Lower leg skin (tissue), 4 donors: ENCODE measurements at regions not wholly inside any gene's neighbourhood (a gene's known extent, or its start where the extent isn't known, plus 50 kb on each side); places are given as distances from the start of the nearest gene placed in this dataset.

Experiments used
- DNase-seq, 2 donors: peaks; one replicate each; pipeline ENCODE4 v3.0.0-alpha.2; 2019; ENCODE audit warnings: low spot score in 2 of 2
- H3K4me3 ChIP-seq: fragments of 200-600 bp; sonication (generic); 2 replicates; pipeline ENCODE4 v1.5.1; 2017; ENCODE audit warnings: mild to moderate bottlenecking, low read depth; ENCODE audit not compliant: poor library complexity, severe bottlenecking
- POLR2A ChIP-seq, 2 donors: fragments of 450-650 bp; IDR thresholded peaks; one replicate each; pipeline ENCODE4 v1.6.1; 2016 to 2017; ENCODE audit warnings: antibody characterized with exemption in 2 of 2, mild to moderate bottlenecking in 1 of 2, moderate library complexity in 1 of 2
- WGBS, 2 donors: methylation state at CpG; one replicate each; pipeline ENCODE4 v1.1.5; 2018; 5-methylcytosine and 5-hydroxymethylcytosine counted together
- intact Hi-C: fragments of 100-400 bp; cut with DNase I; formaldehyde crosslinking; loops from one replicate; pipeline ENCODE4 v1.15.0; 2023; ENCODE audit warnings: low total_unique reads
- TF ChIP-seq, protein P1 (sequence below), 3 donors: fragments of 450-650 bp; IDR thresholded peaks; one replicate each; pipeline ENCODE4 v1.5.1; 2016; ENCODE audit warnings: antibody characterized with exemption in 3 of 3, mild to moderate bottlenecking in 3 of 3, moderate library complexity in 2 of 3

DNA sequence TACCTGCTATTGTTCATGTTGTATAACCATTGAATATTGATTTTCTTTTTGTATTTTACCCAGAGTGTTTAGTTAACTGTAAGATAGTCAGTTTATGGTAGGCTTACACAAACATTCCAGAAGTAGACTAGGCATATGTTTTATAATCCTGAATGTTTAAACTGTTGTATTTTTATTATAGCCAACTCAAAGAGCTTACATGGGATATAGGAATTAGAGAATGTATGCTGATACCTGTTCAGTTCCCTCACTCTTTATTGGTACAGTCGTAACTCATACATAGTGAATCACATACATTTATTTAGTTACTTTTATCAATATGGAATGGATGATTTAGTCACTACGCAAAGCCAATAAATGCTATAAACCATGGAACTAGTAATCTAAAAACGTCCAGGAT is 657.9 kb downstream of the SLITRK5 start:
- WGBS, 2 donors: 79 to 81% methylated on average over 3 of the region's 3 CpGs
- no peak overlapping the region for H3K4me3 ChIP-seq
- intact Hi-C loops: no loop called here
- no peak for DNase-seq
- TF ChIP-seq, protein P1, sequence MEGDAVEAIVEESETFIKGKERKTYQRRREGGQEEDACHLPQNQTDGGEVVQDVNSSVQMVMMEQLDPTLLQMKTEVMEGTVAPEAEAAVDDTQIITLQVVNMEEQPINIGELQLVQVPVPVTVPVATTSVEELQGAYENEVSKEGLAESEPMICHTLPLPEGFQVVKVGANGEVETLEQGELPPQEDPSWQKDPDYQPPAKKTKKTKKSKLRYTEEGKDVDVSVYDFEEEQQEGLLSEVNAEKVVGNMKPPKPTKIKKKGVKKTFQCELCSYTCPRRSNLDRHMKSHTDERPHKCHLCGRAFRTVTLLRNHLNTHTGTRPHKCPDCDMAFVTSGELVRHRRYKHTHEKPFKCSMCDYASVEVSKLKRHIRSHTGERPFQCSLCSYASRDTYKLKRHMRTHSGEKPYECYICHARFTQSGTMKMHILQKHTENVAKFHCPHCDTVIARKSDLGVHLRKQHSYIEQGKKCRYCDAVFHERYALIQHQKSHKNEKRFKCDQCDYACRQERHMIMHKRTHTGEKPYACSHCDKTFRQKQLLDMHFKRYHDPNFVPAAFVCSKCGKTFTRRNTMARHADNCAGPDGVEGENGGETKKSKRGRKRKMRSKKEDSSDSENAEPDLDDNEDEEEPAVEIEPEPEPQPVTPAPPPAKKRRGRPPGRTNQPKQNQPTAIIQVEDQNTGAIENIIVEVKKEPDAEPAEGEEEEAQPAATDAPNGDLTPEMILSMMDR (IDR thresholded peaks at IDR 0.05): no peak
- no peak for TF ChIP-seq POLR2A (IDR thresholded peaks at IDR 0.05)

DNA sequence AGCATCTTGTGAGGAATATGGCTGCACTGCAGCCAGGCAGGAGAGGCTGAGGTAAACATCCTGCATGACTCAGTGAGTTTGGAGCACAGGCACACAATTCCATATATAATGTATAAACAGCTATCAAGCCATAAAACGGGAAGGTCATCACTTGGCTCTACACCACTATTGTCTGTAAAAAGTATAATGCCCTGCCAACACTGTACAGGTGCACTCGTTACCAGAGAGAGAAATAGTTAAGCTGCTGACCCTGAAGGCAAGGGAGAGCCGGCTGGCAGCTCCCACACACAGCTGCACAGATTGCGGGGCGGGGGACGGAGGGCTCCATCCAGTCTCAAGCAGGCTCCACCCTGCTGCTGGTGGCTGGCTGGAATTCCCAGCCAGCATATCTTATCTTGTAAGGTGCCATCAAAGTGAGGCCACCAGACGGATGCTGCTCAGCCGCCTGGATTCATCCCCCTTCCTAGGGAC is 668.1 kb downstream of the SLITRK5 start:
- TF ChIP-seq, protein P1 (IDR thresholded peaks at IDR 0.05): no peak
- no peak for TF ChIP-seq POLR2A (IDR thresholded peaks at IDR 0.05)
- H3K4me3 ChIP-seq: no peak overlapping the region
- intact Hi-C loops: no loop called here
- 72 to 75% methylated on average over 8 of the region's 8 CpGs for WGBS, 2 donors
- DNase-seq: no peak

DNA sequence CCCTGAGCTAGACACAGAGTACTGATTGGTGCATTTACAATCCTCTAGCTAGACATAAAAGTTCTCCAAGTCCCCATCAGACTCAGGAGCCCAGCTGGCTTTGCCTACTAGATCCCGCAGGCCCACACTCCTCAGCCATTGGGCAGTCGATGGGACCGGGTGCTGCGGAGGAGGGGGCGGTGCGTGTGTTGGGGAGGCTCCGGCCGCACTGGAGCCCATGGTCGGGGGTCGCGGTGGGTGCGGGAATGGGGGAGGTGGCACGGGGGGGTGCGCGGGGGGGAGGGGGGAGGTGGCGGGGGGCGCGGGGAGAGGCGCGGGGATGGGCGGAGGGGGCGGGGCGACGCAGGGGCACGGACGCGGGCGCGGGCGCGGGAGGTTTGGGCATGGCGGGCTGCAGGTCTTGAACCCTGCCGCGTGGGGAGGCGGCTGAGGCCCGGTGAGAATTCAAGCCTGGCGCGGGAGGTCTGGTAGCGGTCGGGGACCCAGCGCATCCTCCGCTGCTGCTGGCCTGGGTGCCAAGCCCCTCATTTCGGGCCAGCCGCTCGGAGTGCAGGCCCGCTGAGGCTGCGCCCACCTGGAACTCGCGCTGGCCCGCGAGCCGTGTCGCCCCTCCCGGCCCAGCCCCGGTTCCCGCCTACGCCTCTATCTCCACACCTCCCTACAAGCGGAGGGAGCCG is 674.1 kb downstream of the SLITRK5 start:
- intact Hi-C loops: no loop called here
- H3K4me3 ChIP-seq: no peak overlapping the region
- TF ChIP-seq POLR2A (IDR thresholded peaks at IDR 0.05): no peak
- TF ChIP-seq, protein P1 (IDR thresholded peaks at IDR 0.05): no peak
- 94 to 96% methylated on average over 42 to 52 of the region's 59 CpGs for WGBS, 2 donors
- DNase-seq: no peak

DNA sequence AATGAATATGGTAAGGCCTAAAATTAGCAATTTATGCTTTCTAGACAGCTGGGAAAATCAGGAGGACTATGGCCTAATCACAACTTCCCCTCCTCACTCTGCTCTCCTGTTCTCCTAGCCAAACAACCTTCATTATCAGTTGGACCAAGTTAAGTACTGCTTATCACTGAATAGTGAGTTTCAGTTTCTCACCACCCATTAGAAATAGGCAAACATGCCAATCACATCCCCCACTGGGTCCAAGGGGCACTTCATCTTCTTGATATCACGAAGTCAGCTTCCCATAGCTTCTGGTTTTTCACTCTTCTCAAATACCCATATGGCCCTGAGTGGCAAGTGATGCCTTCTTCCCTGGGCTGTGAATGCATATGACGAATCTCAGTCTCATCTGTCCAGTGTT is 689.6 kb downstream of the SLITRK5 start:
- intact Hi-C loops: no loop called here
- TF ChIP-seq, protein P1 (IDR thresholded peaks at IDR 0.05): no peak
- TF ChIP-seq POLR2A (IDR thresholded peaks at IDR 0.05): no peak
- H3K4me3 ChIP-seq: no peak overlapping the region
- DNase-seq: no peak
- WGBS, 2 donors: 88 to 94% methylated on average over 2 of the region's 2 CpGs

DNA sequence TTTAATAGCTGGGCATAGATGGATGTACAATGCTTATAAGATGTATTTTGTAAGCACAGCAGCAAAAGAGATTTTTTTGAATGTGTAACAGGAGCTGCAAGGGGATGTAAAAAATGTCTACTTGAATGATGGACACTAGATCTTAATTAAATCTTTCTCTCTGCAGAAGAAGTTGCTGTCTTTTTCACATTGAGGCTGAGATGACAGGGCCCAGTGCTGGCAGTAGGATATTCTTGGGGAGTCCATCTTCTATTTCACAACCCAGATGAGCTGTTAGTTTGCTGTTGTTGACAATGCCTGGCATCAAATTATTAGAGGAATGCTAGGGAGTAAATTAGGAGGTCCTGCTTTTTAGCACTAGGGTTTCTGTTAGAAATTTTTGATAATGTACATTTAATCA is 698.7 kb downstream of the SLITRK5 start:
- intact Hi-C loops: no loop called here
- no peak for TF ChIP-seq POLR2A (IDR thresholded peaks at IDR 0.05)
- TF ChIP-seq, protein P1 (IDR thresholded peaks at IDR 0.05): no peak
- no peak for DNase-seq
- H3K4me3 ChIP-seq: no peak overlapping the region
